Fibroblast of lung (primary cell): ENCODE measurements at regions not wholly inside any gene's neighbourhood (a gene's known extent, or its start where the extent isn't known, plus 50 kb on each side); places are given as distances from the start of the nearest gene placed in this dataset.

Experiments used
- DNase-seq, 2 donors: peaks; one replicate each; pipeline versions ENCODE4 v3.0.0 to v3.0.0-alpha.2; 2010; ENCODE audit warnings: low read depth in 2 of 2
- H2AFZ ChIP-seq: 2 replicates; pipeline ENCODE4 v1.5.1; 2012; ENCODE audit warnings: low read length, control low read depth, inconsistent platforms
- H3K27ac ChIP-seq: 2 replicates; pipeline ENCODE4 v1.5.1; 2011; ENCODE audit warnings: low read length, control low read depth; ENCODE audit not compliant: insufficient read depth
- H3K27me3 ChIP-seq: 2 replicates; pipeline ENCODE4 v1.5.1; 2011; ENCODE audit warnings: mild to moderate bottlenecking, low read length; ENCODE audit not compliant: control insufficient read depth, insufficient read depth
- H3K36me3 ChIP-seq: 2 replicates; pipeline ENCODE4 v1.5.1; 2011; ENCODE audit warnings: low read length; ENCODE audit not compliant: control insufficient read depth, insufficient read depth
- H3K4me1 ChIP-seq: 2 replicates; pipeline ENCODE4 v1.5.1; 2011; ENCODE audit warnings: low read length; ENCODE audit not compliant: control insufficient read depth, insufficient read depth; ENCODE audit errors: extremely low read depth
- H3K4me2 ChIP-seq: 2 replicates; pipeline ENCODE4 v1.5.1; 2011; ENCODE audit warnings: low read length, control low read depth; ENCODE audit not compliant: insufficient read depth; ENCODE audit errors: extremely low read depth
- H3K4me3 ChIP-seq, 4 experiments: fragments of 200-600 bp in 1 of 4; sonication (generic) in 1 of 4; replicated peaks in 1 of 4; 2 replicates each; pipeline ENCODE4 v1.5.1; 2011 to 2016; ENCODE audit warnings: low read length in 4 of 4, low read depth in 3 of 4, mild to moderate bottlenecking in 3 of 4, control low read depth in 2 of 4, inconsistent platforms in 1 of 4, mixed read lengths in 1 of 4; ENCODE audit not compliant: insufficient read depth in 1 of 4; ENCODE audit errors: control extremely low read depth in 1 of 4
- H3K79me2 ChIP-seq: 2 replicates; pipeline ENCODE4 v1.5.1; 2012; ENCODE audit warnings: mild to moderate bottlenecking, low read length, inconsistent platforms; ENCODE audit not compliant: control insufficient read depth, insufficient read depth
- H3K9ac ChIP-seq: 2 replicates; pipeline ENCODE4 v1.5.1; 2011; ENCODE audit warnings: mild to moderate bottlenecking, low read length, control low read depth; ENCODE audit not compliant: insufficient read depth
- H3K9me3 ChIP-seq: 2 replicates; pipeline ENCODE4 v1.5.1; 2012; ENCODE audit warnings: low read depth, low read length; ENCODE audit not compliant: control insufficient read depth, insufficient read depth
- H4K20me1 ChIP-seq: 2 replicates; pipeline ENCODE4 v1.5.1; 2011; ENCODE audit warnings: low read length; ENCODE audit not compliant: control insufficient read depth, insufficient read depth; ENCODE audit errors: extremely low read depth
- EZH2 ChIP-seq: IDR thresholded peaks from 2 replicates; pipeline ENCODE4 v1.5.1; 2012; ENCODE audit warnings: low read length, control low read depth, mild to moderate bottlenecking; ENCODE audit errors: missing control alignments
- TF ChIP-seq, protein P1 (sequence below), 2 donors: IDR thresholded peaks in 1 of 2; conservative IDR thresholded peaks in 1 of 2; 1 replicate in 1 of 2; 2 replicates in 1 of 2; pipeline ENCODE4 v1.5.1; 2011 to 2012; ENCODE audit warnings: low read length in 2 of 2, control low read depth in 1 of 2, inconsistent platforms in 1 of 2, low read depth in 1 of 2, mild to moderate bottlenecking in 1 of 2

DNA sequence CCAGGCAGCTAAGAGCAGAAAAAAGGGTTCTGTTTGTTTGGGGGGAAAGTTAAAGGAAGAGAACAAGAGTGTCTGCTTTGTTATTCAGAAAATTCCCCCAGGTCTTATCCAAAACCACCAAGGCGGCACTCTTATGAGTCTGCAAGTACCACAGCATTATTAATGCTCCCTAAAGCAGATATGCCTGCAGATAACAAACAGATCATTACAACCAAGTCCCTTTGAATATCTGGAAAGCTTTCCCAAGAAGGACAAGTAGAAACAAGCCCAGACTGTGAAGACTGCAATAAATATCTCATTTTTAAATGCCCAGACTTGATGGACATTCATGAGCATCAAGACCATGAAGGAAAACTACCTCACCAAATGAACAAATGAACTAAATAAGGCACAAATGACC lies 278.6 kb upstream of the TMEFF2 start:
- Histone ChIP-seq H3K4me2 (no peak overlapping the region), H3K4me3 (no peak overlapping the region), H3K79me2 (no peaks in the 10 kb centered on the region), H3K27ac (no peak overlapping the region), H4K20me1 (no peaks in the 10 kb centered on the region), H3K4me1 (no peaks in the 10 kb centered on the region), H3K9ac (no peak overlapping the region), H3K27me3 (no peaks in the 10 kb centered on the region), H2AFZ (no peak overlapping the region), H3K9me3 (no peaks in the 10 kb centered on the region), H3K36me3 (no peaks in the 10 kb centered on the region)
- DNase-seq: no peak
- TF ChIP-seq, protein P1, sequence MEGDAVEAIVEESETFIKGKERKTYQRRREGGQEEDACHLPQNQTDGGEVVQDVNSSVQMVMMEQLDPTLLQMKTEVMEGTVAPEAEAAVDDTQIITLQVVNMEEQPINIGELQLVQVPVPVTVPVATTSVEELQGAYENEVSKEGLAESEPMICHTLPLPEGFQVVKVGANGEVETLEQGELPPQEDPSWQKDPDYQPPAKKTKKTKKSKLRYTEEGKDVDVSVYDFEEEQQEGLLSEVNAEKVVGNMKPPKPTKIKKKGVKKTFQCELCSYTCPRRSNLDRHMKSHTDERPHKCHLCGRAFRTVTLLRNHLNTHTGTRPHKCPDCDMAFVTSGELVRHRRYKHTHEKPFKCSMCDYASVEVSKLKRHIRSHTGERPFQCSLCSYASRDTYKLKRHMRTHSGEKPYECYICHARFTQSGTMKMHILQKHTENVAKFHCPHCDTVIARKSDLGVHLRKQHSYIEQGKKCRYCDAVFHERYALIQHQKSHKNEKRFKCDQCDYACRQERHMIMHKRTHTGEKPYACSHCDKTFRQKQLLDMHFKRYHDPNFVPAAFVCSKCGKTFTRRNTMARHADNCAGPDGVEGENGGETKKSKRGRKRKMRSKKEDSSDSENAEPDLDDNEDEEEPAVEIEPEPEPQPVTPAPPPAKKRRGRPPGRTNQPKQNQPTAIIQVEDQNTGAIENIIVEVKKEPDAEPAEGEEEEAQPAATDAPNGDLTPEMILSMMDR (conservative IDR thresholded peaks at IDR 0.05 in 1 of 2, IDR thresholded peaks at IDR 0.05 in 1 of 2; ENCODE audit: low read depth in 1 of 2, low read length in 2 of 2): no peak
- TF ChIP-seq EZH2: no peak

DNA sequence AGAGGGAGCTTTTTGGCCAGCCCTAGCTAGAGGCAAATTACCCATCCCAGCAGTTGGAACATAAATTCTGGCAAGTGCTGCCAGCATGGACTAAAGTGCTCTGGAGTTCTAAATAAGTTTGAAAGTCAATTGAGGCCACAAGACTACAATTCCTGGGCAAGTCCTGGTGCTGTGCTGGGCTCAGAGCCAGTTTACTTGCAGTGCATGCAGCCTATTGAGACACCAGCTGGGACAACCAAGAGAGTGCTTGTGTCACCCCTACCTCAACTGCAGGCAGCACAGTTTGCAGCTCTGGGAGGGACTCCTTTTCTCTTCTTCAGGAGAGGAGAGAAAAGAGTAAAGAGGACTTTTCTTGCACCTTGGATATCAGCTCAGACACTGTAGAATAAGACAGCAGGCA lies 277.2 kb upstream of the TMEFF2 start:
- Histone ChIP-seq H3K4me2 (no peak overlapping the region), H3K36me3 (no peaks in the 10 kb centered on the region), H3K4me1 (no peaks in the 10 kb centered on the region), H3K27ac (no peak overlapping the region), H3K4me3 (no peak overlapping the region), H3K27me3 (no peaks in the 10 kb centered on the region), H3K9ac (no peak overlapping the region), H4K20me1 (no peaks in the 10 kb centered on the region), H2AFZ (no peak overlapping the region), H3K79me2 (no peaks in the 10 kb centered on the region), H3K9me3 (no peaks in the 10 kb centered on the region)
- no peak for DNase-seq
- TF ChIP-seq, protein P1 (conservative IDR thresholded peaks at IDR 0.05 in 1 of 2, IDR thresholded peaks at IDR 0.05 in 1 of 2; ENCODE audit: low read depth in 1 of 2, low read length in 2 of 2): no peak
- no peak for TF ChIP-seq EZH2

DNA sequence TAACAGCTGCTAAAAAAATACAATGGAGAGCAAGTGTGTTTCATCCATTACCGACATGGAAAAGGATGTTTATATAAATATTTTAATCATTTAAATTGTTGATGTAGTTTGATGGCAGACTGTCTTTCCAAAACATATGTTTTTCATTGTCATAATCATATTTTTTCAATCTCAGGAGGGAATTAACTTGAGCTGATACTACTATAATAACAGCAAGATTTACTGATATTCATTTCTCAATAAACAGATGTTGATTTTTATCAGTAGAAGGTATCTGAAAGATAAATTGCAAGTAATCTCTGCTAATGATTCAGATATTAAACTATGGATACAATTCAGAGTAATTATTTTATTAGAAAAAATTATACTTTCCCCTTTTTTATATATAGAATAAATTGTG lies 274.9 kb upstream of the TMEFF2 start:
- Histone ChIP-seq H3K9me3 (no peaks in the 10 kb centered on the region), H2AFZ (no peak overlapping the region), H3K4me1 (no peaks in the 10 kb centered on the region), H3K4me3 (no peak overlapping the region), H3K9ac (no peak overlapping the region), H3K79me2 (no peaks in the 10 kb centered on the region), H3K36me3 (no peaks in the 10 kb centered on the region), H4K20me1 (no peaks in the 10 kb centered on the region), H3K27ac (no peak overlapping the region), H3K4me2 (no peak overlapping the region), H3K27me3 (no peaks in the 10 kb centered on the region)
- no peak for DNase-seq
- no peak for TF ChIP-seq EZH2
- TF ChIP-seq, protein P1 (conservative IDR thresholded peaks at IDR 0.05 in 1 of 2, IDR thresholded peaks at IDR 0.05 in 1 of 2; ENCODE audit: low read depth in 1 of 2, low read length in 2 of 2): no peak
